Activated CD4-positive, alpha-beta T cell treated with anti-CD3 and anti-CD28 coated beads for 4 hours (primary cell): ENCODE measurements at regions not wholly inside any gene's neighbourhood (a gene's known extent, or its start where the extent isn't known, plus 50 kb on each side); places are given as distances from the start of the nearest gene placed in this dataset.

Experiments used
- DNase-seq, 2 donors: peaks; one replicate each; pipeline ENCODE4 v3.0.0-alpha.2; 2020

DNA sequence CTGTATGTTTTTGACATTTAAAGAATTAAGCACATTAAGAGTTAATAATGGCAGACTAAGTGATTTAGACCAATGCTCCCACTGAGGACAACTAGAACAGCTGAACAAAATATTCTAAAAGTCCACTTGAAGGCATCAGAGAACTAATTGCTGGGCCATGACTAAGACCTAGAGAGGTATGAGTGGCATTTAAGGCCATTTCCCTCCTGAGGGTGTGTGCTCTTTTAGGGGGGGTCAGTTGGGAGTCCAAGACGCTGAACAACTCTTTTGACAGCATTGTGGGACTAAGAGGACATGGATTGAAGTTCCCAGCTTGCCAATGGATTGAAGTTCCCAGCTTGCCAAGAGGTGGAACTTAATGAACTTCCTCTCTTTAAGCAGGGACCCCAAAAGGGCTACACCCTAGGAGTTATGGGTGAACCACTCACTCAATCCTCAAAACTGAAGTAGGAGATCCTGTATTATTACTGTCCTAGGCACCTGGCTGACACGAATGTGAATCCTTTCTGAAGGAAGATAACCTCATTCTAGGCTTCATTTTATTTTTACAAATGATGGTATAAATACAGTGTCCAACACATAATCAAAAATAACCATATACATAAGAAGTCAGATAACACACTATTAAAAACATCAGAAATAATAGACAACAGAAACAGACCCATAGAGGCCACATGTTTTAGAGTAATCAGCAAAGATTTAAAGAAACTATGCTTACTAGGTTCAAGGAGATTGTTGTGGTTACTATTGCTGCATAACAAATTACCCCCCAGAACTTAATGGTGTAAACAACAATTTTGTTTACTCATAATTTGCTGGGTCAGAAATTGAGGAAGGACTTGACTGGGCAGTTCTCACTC lies 175.1 kb downstream of the VEGFA start:
- no peak for DNase-seq

DNA sequence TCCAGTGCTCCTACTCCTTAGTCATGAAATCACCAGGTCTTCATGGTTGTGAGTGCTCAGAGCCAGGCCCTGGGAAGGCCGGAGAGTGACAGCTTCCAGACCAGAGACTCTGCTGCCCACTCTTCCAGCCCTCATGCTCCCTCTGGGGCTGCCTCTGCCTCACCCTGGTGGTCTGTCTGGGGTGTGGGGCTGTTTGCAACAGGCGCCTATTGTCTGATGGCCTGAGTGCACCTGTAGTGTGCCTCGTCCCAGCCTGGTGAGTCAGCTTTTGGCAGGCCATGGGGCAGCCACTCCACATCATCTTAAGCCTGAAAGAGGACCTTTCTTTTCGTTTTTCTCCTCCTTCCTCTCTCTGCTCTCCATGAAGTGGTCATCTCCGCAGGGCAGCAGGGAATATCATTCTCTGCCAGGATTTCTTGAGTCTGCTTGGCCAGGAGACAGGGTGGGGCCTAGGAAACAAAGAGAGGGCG lies 173.8 kb downstream of the VEGFA start:
- DNase-seq, result no peak

DNA sequence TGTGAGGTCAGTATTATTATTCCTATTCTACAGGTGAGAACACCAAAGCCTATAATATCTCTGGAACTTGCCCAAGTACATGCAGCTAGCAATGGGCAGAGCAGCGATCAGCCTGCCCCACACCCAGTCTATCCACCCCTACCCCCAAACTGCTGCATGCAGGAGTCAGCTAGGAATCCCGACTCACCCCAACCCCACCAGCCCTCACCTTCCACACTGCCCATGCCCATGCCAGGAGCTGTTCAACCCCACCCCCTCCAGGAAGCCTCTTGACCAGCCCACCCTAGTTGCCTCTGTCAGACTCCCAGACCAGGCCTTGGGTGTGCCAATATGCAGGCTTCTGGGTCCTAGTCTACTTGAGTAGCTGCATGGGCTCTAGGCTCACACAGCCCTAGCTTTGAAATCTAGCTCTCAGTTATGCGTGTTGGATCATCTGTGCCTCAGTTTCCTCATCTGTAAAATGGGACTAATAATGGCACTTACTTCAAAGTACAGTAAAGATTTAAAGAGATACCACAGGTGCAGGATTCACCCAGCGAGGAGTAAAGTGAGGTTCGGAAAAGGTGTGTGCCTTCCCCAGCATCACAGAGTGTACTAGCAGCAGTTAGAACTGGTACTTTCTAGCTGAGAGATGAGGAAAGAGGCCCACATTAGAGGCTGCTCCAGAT lies 173.2 kb downstream of the VEGFA start:
- DNase-seq, result no peak

DNA sequence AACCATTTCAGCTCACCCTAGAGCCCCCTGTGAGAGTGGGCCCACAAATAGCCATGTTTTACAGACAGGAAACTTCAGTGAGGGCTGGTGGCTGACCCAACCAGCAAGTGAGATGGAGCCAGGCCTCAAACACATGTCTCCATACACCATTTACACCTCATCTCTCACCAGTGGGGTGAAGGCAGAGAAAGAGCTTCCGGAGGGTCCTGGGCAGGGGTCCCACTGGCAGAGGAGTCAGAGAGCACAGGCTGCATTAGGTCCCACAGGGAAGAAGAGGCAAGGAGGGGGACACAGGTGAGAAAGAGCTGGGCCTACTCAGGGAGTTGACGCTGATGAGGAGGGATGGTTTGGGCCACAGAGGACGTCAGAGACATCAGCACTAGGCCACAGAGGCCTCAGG lies 172.6 kb downstream of the VEGFA start:
- DNase-seq, result no peak

DNA sequence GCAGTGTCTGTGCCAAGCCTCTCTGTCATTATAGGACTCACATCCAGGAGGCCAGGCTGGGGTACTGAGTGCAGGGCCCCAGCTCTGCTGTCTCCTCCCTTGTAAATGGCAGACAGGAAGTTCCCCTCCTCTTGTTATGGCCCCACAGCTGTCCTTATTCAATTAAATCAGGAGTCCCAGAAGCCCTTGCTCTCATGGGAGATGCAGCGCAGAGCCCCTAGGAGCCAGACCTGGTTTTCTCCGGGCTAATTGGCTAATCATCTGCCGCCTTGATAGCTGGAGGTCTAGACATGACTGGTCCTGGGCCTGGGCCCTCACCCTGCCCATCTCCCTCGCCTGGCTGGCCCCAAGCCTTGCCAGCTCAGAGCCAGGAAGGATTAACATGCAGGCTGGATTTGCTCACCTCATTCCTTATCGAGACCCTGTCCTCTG lies 172.0 kb downstream of the VEGFA start:
- DNase-seq, result no peak

DNA sequence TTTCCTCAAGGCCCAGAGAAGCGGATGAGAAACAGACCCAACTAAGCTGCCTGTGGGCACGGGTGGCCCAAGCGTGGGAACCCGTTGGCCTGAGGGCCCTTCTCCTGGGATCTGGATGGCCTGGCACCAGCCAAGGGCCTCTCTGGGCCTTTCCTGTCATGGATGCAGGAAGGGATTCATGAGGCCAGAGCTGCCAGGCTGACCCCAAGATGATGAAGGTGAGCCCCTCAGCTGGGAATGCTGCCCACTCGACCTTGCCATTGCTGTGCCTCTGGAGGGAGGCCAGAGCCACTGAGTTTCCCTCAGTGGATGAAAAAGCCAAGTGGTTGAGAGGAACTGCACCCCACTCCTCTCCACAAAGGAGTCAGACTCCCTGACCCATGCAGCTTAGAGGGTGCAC lies 171.2 kb downstream of the VEGFA start:
- no peak for DNase-seq

DNA sequence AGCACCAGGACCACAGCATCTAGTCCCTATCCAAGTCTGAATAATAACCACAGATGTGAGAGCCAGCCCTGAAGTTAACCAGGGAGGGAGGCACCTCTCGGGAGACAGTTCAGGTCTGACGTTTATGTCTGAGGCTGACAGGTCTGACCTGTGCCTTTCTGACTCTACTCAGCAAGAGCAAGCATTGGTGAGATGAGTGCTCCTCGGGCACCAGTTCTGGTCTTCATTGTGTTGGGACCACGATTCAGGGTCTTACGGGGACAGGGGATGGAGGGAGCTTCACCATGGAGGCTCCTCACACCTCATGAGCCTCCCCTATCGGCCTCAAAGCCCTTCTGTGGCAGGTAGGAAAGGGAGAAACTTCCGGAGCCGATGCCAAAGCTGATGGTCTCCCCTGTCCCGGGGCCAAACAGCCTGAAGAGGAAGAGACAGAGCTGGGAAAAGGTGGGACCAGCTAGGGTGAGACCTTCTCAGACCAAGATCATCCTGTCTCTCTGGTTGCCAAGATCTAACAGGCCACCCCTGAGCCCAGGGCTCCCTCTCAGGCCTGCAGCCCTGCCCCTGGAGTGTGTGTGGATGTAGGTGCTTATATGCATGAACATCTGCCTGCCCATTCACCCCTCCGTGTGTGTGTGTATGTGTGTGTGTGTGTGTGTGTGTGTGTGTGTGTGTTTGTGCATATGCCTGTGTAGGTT lies 170.5 kb downstream of the VEGFA start:
- DNase-seq, result no peak

DNA sequence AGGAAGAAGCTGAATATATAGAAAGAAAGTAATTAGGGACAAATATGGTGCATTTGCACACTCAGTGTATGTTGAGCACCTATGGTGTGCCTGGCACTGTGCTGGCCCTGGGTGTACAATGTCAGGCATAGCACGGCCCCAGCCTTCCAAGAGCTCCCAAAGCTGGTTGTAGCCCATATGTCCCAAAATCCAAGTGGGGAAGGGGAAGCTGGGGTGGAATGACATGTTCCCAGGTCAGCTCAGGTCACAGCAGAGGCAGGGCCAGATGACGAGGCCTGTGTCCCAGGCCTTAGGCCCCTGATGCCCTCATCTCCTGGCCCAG lies 170.0 kb downstream of the VEGFA start:
- no peak for DNase-seq

DNA sequence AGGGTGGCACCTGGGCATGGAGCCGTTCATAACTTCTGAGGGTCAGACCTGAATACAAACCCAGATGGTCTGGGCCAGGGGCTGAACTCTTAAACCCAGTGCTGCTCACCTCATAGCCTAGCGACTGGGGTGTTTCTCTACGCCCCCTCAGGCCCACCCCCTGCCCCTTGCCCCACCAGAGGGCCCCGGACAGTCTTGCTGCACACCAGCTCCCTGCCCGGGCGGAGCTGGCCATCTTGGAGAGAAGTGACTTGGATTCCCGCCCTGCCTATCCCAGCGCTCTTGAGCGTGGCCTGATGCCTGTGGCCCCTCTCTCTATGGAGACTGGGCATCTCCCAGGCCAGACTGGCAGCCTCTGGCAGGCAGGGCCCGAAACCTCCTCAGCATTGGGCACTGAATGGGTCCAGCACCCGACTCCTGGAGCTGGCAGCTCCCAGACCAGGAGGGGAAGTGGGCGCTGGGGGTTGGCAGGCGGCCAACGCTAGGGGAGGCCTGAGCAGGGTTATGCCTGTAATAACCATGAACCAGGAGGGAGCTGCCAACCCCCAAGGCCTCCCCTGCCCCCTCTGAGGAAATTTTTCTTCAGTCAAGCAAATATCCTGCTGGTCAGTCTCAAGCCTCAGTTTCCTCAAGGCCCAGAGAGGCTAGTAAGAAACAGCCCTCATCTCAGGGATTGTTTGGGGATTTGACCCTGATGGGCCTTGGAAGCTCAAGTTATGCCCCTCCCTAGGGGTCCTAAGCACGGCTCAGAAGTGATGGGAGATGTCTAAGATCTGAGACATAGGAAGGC lies 169.5 kb downstream of the VEGFA start:
- no peak for DNase-seq

DNA sequence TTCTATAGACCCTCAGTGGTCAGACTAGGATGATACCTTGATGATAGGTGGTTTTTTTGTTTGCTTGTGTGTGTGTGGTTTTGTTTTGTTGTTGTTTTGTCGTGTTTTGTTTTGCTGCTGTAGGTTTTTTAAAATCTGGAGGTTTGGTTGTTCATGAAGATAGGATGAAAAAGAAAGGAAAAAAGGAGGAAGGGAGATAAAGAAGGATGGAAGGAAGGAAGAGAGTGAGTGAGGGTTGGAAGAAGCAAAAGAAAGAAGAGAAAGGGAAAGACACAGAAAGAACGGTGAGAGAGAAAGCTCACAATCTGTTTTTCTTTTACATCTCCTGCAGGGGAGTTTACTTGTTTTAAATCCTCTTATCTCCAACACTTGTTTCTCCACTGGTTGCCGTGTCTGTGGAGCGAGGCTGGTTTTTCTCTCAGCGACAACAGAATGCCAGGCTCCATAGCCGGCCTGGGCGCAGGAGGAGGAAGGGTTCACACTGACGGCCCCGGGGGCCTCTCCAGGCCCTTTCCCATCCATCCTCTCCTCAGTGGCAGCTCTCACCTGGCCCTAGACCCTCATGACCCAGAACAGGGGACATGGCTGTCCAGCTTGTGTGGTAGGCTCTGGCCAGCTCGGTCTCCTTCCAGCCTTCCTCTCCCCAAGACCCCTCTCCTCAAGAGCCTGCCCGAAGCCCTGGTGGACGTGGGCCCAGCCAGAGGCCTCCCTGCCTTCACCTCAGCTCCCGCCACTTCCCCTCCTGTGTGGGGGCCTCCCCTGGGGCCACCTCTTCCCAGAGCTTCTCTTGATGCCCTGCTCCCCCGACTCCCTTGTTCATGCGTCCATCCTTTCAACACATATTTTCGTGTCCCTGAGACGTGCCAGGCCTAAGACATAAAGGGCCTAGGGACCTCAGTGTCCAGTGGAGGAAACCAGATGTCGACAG lies 168.4 kb downstream of the VEGFA start:
- DNase-seq, result no peak

DNA sequence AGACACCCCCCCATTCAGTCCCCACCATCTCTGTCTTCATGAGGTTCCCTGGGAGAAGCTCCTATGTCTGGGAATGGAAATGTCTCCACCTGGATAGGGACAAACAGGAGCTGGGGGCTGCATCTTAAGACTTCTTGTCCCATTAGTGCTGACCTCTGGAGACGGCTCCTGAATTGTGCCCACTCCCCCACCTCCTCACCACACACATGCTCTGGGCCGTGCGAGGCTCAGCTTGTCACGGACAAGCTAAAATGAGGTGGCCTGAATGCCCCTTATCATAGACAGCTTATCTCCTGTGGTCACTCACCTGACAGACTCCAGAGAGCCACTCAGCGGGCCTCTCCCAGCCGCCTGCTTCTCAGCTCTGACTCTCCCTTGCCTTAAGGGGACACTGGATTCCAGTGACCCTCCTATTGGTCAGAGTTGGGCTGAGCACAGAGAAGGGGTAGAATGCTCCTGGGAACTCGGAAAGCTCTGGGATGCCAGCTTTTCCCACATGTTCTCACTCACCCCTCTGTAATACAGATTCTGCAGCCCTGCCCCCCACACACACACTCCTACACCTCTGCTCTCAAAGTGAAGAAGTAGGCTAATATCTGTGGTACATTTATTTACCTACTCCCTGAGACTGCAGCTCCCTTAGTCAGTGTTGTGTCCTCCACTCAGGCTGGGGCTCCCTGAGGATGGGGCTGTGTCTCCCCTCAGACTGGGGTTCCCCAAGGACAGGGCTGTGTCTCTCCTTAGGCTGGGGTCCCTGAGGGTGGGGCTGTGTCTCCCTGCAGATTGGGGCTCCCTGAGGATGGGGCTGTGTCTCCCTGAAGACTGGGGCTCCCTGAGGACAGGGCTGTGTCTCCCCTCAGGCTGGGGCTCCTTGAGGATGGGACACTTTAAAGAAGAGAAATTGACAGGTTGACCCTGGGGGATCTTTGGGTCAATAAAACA lies 167.5 kb downstream of the VEGFA start:
- DNase-seq, result no peak

DNA sequence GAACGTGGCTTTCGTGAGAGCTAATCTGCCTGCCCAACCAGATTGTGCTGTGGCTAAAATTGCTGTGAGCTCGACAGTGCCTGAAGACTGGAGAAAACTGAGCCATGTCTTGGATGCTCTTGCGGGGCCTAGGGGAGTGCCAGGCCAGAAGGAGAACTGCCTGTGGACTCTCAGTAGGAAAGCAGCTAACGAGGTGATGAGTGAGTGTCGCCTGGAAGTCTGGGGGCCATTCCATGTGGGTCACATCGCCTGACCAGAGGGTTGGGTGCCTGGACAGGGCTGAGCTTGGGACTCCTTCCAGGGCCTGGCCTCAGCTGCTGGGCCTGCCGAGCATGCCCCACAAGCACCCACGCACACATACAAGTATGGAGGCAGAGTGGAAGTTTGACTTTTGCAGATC lies 166.5 kb downstream of the VEGFA start:
- no peak for DNase-seq

DNA sequence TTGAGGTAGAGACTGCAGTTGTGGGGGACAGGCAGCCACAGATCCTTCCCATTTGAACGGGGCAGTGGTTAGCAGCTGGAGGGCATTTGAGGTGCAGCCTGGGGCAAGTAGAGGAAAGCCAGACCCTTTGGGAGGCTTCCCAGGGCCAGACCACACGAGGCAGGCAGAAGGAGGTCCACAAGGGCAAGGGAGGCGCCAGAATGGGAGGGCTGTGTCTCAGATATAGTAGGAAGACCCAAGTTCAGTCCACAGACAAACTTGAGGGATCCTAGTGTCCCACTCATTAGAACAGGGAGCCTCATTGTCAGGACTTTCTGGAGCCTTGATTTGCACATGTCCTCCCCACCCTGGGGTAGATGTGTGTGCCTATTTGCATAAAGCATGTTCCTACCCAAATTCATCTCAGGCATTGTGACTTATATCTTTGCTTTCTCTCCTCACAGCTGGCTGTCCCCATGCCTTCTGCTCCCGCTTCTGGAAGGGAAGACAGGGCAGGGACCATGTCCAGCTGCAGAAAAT lies 166.0 kb downstream of the VEGFA start:
- no peak for DNase-seq

DNA sequence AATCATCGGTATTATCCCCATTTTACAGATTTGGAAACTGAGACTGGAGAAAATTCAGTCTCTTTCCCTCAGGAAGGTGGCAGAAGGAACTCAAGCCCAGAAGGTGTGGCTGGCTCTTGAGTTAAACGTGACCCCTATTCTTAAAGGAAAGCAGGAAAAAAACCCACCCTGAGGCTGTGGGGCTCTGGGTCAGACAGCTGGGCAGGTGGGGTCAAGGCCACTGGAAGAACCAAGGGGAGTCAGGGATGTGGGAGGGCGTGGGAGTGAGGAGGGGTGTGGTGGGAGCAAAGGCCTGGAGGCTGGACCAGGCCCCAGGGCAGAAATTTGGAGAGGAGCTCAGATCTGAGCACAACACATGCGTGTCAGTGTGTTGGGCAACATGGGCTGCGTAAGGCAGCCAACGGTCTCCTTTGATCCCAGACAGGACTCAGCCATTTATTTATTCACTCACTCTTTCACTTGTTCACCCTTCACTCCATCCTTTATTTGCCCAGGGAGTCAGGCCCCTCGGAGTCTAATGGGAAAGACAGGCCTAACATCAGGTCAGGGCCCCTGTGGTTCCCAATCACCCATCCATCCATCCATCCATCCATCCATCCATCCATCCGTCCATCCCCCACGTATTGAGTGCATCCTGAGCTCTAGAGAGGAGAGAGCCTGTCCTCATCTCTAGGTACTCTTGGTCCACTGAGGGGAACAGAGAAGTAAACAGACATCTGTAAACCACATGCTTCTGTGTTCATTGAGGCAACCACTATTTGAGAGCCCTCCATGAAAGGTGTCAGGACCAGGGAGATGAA lies 165.0 kb downstream of the VEGFA start:
- no peak for DNase-seq

DNA sequence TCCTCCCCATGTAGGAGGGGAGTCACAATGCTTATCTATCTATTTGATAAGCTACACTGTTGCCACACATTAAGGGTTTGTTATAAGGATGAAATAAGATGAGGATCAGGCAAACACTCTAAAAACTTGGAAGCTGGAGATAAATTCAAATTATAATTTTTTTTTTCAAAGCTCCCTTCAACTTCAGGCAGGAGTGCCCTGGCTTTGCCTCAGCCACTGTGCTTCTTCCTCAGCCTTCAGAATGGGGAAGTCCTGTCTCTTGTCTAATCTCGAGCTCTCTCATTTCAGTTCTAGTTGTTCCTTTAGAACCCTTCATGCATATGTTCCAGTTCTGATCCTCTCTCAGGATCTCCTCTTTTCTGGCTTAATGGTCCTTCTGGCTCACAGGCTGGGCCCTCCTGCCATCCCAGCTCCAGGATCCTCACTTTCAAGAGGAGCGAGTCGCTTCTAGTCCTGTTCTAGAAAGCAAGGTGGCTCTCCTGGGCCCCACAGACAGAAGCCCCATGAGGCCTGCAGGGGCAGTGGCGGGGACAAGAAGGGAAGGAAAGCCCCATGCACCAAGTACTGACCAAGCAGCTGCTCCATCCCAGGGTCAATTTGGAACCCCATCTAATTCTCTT lies 164.3 kb downstream of the VEGFA start:
- no peak for DNase-seq

DNA sequence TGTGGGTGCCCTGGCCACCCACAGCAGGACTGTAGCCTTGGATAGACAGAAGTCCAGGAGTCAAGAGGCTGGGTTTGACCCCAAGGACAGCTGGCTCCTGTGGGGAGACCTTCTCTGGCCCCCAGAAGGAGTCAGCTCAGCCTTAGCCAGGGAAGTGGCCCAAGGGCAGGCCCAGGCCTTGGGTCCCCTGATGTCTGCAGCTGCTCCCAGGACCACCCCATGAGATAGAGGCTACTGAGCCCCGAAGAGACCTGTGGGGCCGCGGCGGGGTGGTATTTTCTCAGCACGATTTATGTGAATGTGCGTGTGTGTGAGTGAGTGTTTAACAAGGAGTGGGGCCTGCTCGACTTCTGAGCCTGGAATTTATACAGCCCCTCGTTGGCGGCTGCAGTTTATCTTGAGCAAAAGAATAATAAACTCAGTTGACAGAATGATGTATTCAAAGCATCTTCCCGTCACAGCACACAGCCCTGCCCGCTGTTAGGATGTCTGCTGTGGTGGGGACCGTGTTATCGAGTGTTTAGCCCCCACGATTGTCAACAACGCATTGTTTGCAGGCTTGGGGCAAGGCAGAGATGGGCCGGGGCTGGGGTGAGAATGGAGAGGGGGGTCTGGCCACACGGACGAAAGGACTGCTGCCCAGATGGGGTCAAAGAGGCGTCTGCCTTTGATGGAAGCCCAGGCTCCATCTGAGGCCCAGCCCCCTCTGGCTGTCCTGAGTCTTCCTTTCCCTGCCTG lies 163.3 kb downstream of the VEGFA start:
- no peak for DNase-seq

DNA sequence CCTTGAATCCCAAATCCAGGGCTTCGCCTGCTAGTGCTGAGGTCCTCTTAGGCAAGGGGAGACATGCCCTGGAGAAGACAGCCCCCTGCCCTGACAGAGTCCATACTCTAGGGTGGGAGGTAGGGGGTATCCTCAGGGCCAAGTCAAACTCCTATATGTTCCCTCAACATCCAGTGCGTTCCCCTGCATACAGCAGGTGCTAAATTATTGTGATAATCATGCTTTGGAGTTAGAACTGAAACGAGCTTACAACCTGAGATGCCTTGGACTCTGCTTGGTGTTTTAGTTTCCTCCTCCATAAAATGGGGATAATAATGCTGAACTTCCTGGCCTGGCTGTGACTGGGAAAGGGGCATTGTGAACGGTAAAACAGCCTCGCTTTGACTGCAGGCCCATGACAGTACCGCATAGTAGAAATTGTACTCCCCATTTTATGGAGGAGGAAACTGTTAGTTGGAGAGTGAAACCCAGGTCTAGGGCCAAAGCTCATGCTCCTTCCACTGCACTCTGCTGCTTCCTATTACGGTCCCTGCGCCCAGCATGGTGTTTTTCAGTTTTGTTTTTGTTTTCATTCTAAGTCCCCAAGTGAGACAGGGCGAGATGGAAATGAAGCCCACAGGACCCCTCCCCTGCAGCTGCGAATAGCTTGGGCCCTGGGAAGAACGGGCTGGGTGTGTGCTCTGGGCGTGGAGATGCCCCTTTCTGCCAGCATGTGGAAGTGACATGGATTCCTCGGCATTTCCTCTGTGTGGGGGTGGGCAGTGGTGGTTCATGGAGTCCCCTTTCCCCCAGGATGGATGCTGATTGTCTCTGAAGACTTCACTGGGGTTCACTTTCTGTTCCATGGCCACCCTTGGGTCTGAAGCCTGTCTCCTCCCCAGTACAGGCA lies 162.5 kb downstream of the VEGFA start:
- no peak for DNase-seq
